NK-92 (cell line): ENCODE measurements at regions not wholly inside any gene's neighbourhood (a gene's known extent, or its start where the extent isn't known, plus 50 kb on each side); places are given as distances from the start of the nearest gene placed in this dataset.
"Not testable (repeated sequence)": the region's sequence is repeated elsewhere in the genome, so short reads cannot be mapped to it uniquely, and the experiment has no call there.

ENCODE experiments used
- DNase-seq: peaks from one replicate; lab custom pipeline; 2025; ENCODE audit not compliant: unreplicated experiment; lab: John Stamatoyannopoulos, UW

- DNase-seq: no peak
Observed at GRCh38 chr7:149608168-149608567, 110.6 kb upstream of the ZNF746 start.

GRCh38 chr7:149607683-149608082 lies 110.1 kb upstream of the ZNF746 start:
- DNase-seq: no peak

GRCh38 chr7:149606826-149607225 lies 109.2 kb upstream of the ZNF746 start:
- DNase-seq: no peak

GRCh38 chr7:149605696-149606095 lies 108.1 kb upstream of the ZNF746 start:
- no peak for DNase-seq

- DNase-seq: no peak
Observed at GRCh38 chr7:149604521-149604920, 106.9 kb upstream of the ZNF746 start.

GRCh38 chr7:149600669-149601330 lies 103.2 kb upstream of the ZNF746 start:
- not testable (repeated sequence) for DNase-seq

- no peak for DNase-seq
Observed at GRCh38 chr7:149599636-149600206, 102.1 kb upstream of the ZNF746 start.

GRCh38 chr7:149598721-149599308 lies 101.2 kb upstream of the ZNF746 start:
- no peak for DNase-seq

- not testable (repeated sequence) for DNase-seq
Observed at GRCh38 chr7:149597789-149598188, 100.2 kb upstream of the ZNF746 start.

- DNase-seq: no peak
Observed at GRCh38 chr7:149595541-149595940, 97.9 kb upstream of the ZNF746 start.

GRCh38 chr7:149595078-149595477 lies 97.5 kb upstream of the ZNF746 start:
- no peak for DNase-seq

- no peak for DNase-seq
Observed at GRCh38 chr7:149588930-149589329, 91.3 kb upstream of the ZNF746 start.

GRCh38 chr7:149586646-149587645 lies 89.3 kb upstream of the ZNF746 start:
- DNase-seq: no peak

- DNase-seq: no peak
Observed at GRCh38 chr7:149584530-149584929, 86.9 kb upstream of the ZNF746 start.

GRCh38 chr7:149584009-149584408 lies 86.4 kb upstream of the ZNF746 start:
- no peak for DNase-seq

GRCh38 chr7:149580328-149580727 lies 82.7 kb upstream of the ZNF746 start:
- DNase-seq: no peak

GRCh38 chr7:149579365-149579764 lies 81.8 kb upstream of the ZNF746 start:
- not testable (repeated sequence) for DNase-seq

- not testable (repeated sequence) for DNase-seq
Observed at GRCh38 chr7:149574428-149574827, 76.8 kb upstream of the ZNF746 start.

GRCh38 chr7:149573519-149573918 lies 75.9 kb upstream of the ZNF746 start:
- no peak for DNase-seq

- not testable (repeated sequence) for DNase-seq
Observed at GRCh38 chr7:149572920-149573319, 75.3 kb upstream of the ZNF746 start.

GRCh38 chr7:149570784-149571183 lies 73.2 kb upstream of the ZNF746 start:
- DNase-seq: no peak
